IMR-90 (cell line): ENCODE measurements at regions not wholly inside any gene's neighbourhood (a gene's known extent, or its start where the extent isn't known, plus 50 kb on each side); places are given as distances from the start of the nearest gene placed in this dataset.

ENCODE experiments used
- ATAC-seq: fragments of 200-7000 bp; cut with Tn5 transposase; 2 replicates; pipeline ENCODE4 v1.9.1; 2020; ENCODE audit warnings: low read depth, mild to moderate bottlenecking, moderate library complexity
- BruUV-seq: library from RNA; stranded (reverse); fragments of 400-500 nt; replicated peaks from 2 replicates; lab custom pipeline; 2021; lab: Mats Ljungman, UMichigan
- CTCF ChIA-PET: fragments of 300-600 bp; formaldehyde crosslinking; extraction: SDS; loops from one replicate; lab custom pipeline; 2021; ENCODE audit warnings: antibody characterized with exemption; lab: Yijun Ruan, JAX
- POLR2A ChIA-PET: fragments of 300-600 bp; sonication (Branson Sonifier 250); formaldehyde crosslinking; loops from one replicate; lab custom pipeline; 2022; ENCODE audit warnings: antibody characterized with exemption; ENCODE audit not compliant: unreplicated experiment; lab: Charles Lee
- DNase-seq: peaks from one replicate; pipeline ENCODE4 v3.0.0; 2013
- H2AFZ ChIP-seq: replicated peaks from 2 replicates; pipeline ENCODE3; 2013; ENCODE audit warnings: low read length, mild to moderate bottlenecking; ENCODE audit not compliant: poor library complexity
- H2AK5ac ChIP-seq: 2 replicates; pipeline ENCODE4 v1.6.1; 2013; ENCODE audit warnings: low read depth, low read length, inconsistent platforms
- H2AK9ac ChIP-seq: replicated peaks from 2 replicates; pipeline ENCODE3; 2013; ENCODE audit warnings: mild to moderate bottlenecking, low read depth, low read length, moderate library complexity; ENCODE audit not compliant: poor library complexity
- H2BK120ac ChIP-seq: 2 replicates; pipeline ENCODE4 v1.6.1; 2013; ENCODE audit warnings: low read depth, low read length, inconsistent platforms
- H2BK15ac ChIP-seq: 3 replicates; pipeline ENCODE4 v1.6.1; 2013; ENCODE audit warnings: low read depth, low read length, inconsistent platforms
- H2BK20ac ChIP-seq: 2 replicates; pipeline ENCODE4 v1.6.1; 2013; ENCODE audit warnings: low read depth, mild to moderate bottlenecking, inconsistent platforms, low read length, moderate library complexity
- H2BK5ac ChIP-seq: 2 replicates; pipeline ENCODE4 v1.6.1; 2013; ENCODE audit warnings: mild to moderate bottlenecking, low read depth, low read length, inconsistent platforms; ENCODE audit not compliant: poor library complexity, severe bottlenecking
- H3K14ac ChIP-seq: replicated peaks from 2 replicates; pipeline ENCODE4 v1.6.1; 2013; ENCODE audit warnings: low read depth, low read length, inconsistent platforms
- H3K18ac ChIP-seq: 2 replicates; pipeline ENCODE4 v1.6.1; 2013; ENCODE audit warnings: low read depth, low read length, control low read depth
- H3K23ac ChIP-seq: 2 replicates; pipeline ENCODE4 v1.6.1; 2013; ENCODE audit warnings: low read depth, low read length, inconsistent platforms
- H3K27ac ChIP-seq: 2 replicates; pipeline ENCODE4 v1.5.1; 2013; ENCODE audit warnings: mild to moderate bottlenecking, control low read depth, low read length; ENCODE audit not compliant: insufficient read depth
- H3K27me3 ChIP-seq: 2 replicates; pipeline ENCODE4 v1.6.1; 2013; ENCODE audit warnings: low read length; ENCODE audit not compliant: control insufficient read depth, insufficient read depth
- H3K36me3 ChIP-seq: 2 replicates; pipeline ENCODE4 v1.6.1; 2013; ENCODE audit warnings: low read length, mixed read lengths; ENCODE audit not compliant: control insufficient read depth, insufficient read depth
- H3K4ac ChIP-seq: 2 replicates; pipeline ENCODE4 v1.6.1; 2013; ENCODE audit warnings: low read depth, low read length, inconsistent platforms
- H3K4me1 ChIP-seq: 2 replicates; pipeline ENCODE4 v1.6.1; 2013; ENCODE audit warnings: low read length, mixed read lengths; ENCODE audit not compliant: control insufficient read depth, insufficient read depth
- H3K4me2 ChIP-seq: 2 replicates; pipeline ENCODE4 v1.6.1; 2013; ENCODE audit warnings: low read depth, mild to moderate bottlenecking, control low read depth, low read length, moderate library complexity
- H3K4me3 ChIP-seq: 2 replicates; pipeline ENCODE4 v1.5.1; 2013; ENCODE audit warnings: low read depth, mild to moderate bottlenecking, control low read depth, low read length, moderate library complexity; ENCODE audit not compliant: insufficient read depth
- H3K56ac ChIP-seq: 2 replicates; pipeline ENCODE4 v1.6.1; 2013; ENCODE audit warnings: low read length, inconsistent platforms; ENCODE audit not compliant: insufficient read depth; ENCODE audit errors: extremely low read depth
- H3K79me1 ChIP-seq, 2 experiments: 2 replicates each; pipeline ENCODE4 v1.6.1; 2013; ENCODE audit warnings: low read length in 2 of 2, inconsistent platforms in 1 of 2, low read depth in 1 of 2
- H3K9ac ChIP-seq: 2 replicates; pipeline ENCODE4 v1.6.1; 2013; ENCODE audit warnings: low read depth, low read length, control low read depth
- H3K9me1 ChIP-seq: 2 replicates; pipeline ENCODE4 v1.6.1; 2013; ENCODE audit warnings: low read length, inconsistent platforms; ENCODE audit not compliant: insufficient read depth
- H3K9me3 ChIP-seq: 2 replicates; pipeline ENCODE4 v1.6.1; 2013; ENCODE audit warnings: low read length; ENCODE audit not compliant: control insufficient read depth, insufficient read depth
- H4K20me1 ChIP-seq: 2 replicates; pipeline ENCODE4 v1.6.1; 2013; ENCODE audit warnings: low read length, inconsistent platforms; ENCODE audit not compliant: insufficient read depth
- H4K5ac ChIP-seq: 2 replicates; pipeline ENCODE4 v1.6.1; 2013; ENCODE audit warnings: mild to moderate bottlenecking, low read depth, low read length, control low read depth
- H4K8ac ChIP-seq, 2 experiments: 2 replicates each; pipeline ENCODE4 v1.6.1; 2013; ENCODE audit warnings: low read depth in 2 of 2, low read length in 2 of 2, control low read depth in 1 of 2, inconsistent platforms in 1 of 2
- H4K91ac ChIP-seq: 2 replicates; pipeline ENCODE4 v1.6.1; 2013; ENCODE audit warnings: low read depth, low read length, inconsistent platforms; ENCODE audit not compliant: insufficient read depth
- BHLHE40 ChIP-seq: fragments of 150-350 bp; IDR thresholded peaks from 2 replicates; pipeline ENCODE4 v1.6.1; 2016; ENCODE audit warnings: mild to moderate bottlenecking, low read depth, low read length
- CEBPB ChIP-seq: IDR thresholded peaks from 2 replicates; pipeline ENCODE4 v1.6.1; 2012; ENCODE audit warnings: low read depth, low read length, improper control_type of control experiment
- CHD1 ChIP-seq: IDR thresholded peaks from 2 replicates; pipeline ENCODE4 v1.6.1; 2012; ENCODE audit warnings: low read depth, low read length, improper control_type of control experiment
- CTCF ChIP-seq: conservative IDR thresholded peaks from 2 replicates; pipeline ENCODE4 v1.5.1; 2012; ENCODE audit warnings: mild to moderate bottlenecking, low read depth, low read length, improper control_type of control experiment
- ELK1 ChIP-seq: fragments of 150-350 bp; IDR thresholded peaks from 2 replicates; pipeline ENCODE4 v1.6.1; 2016; ENCODE audit warnings: low read depth, mild to moderate bottlenecking, low read length, moderate library complexity, borderline replicate concordance
- FOS ChIP-seq: fragments of 150-350 bp; IDR thresholded peaks from 2 replicates; pipeline ENCODE4 v1.6.1; 2016; ENCODE audit warnings: low read depth, low read length
- MAFK ChIP-seq: IDR thresholded peaks from 2 replicates; pipeline ENCODE4 v1.6.1; 2012; ENCODE audit warnings: low read depth, low read length, improper control_type of control experiment
- MAZ ChIP-seq: IDR thresholded peaks from 2 replicates; pipeline ENCODE4 v1.6.1; 2012; ENCODE audit warnings: low read depth, mild to moderate bottlenecking, low read length, improper control_type of control experiment, moderate library complexity, borderline replicate concordance
- MXI1 ChIP-seq: IDR thresholded peaks from 2 replicates; pipeline ENCODE4 v1.6.1; 2012; ENCODE audit warnings: low read depth, mild to moderate bottlenecking, low read length, moderate library complexity, borderline replicate concordance
- NFE2L2 ChIP-seq: fragments of 150-350 bp; IDR thresholded peaks from 2 replicates; pipeline ENCODE4 v1.6.1; 2016; ENCODE audit warnings: low read depth, mild to moderate bottlenecking, low read length
- POLR2A ChIP-seq: IDR thresholded peaks from 2 replicates; pipeline ENCODE4 v1.6.1; 2012; ENCODE audit warnings: mild to moderate bottlenecking, low read depth, low read length
- RAD21 ChIP-seq: IDR thresholded peaks from 2 replicates; pipeline ENCODE4 v1.6.1; 2012; ENCODE audit warnings: low read length, improper control_type of control experiment
- RCOR1 ChIP-seq: IDR thresholded peaks from 2 replicates; pipeline ENCODE4 v1.6.1; 2012; ENCODE audit warnings: mild to moderate bottlenecking, low read length, improper control_type of control experiment; ENCODE audit not compliant: insufficient replicate concordance
- RFX5 ChIP-seq: IDR thresholded peaks from 2 replicates; pipeline ENCODE4 v1.8.0; 2012; ENCODE audit warnings: low read depth, mild to moderate bottlenecking, low read length, moderate library complexity
- SMC3 ChIP-seq: fragments of 150-350 bp; IDR thresholded peaks from 2 replicates; pipeline ENCODE4 v1.6.1; 2016; ENCODE audit warnings: low read depth, mild to moderate bottlenecking, antibody characterized with exemption, low read length, moderate library complexity
- USF2 ChIP-seq: fragments of 150-350 bp; IDR thresholded peaks from 2 replicates; pipeline ENCODE4 v1.6.1; 2017; ENCODE audit warnings: mild to moderate bottlenecking, antibody characterized with exemption, low read length, low read depth
- WGBS, 2 experiments: methylation state at CpG; one replicate each; pipeline versions ENCODE4 v1.1.5 to v1.1.7; 2013; ENCODE audit warnings: missing lambda C conversion rate in 2 of 2; ENCODE audit not compliant: insufficient read length in 1 of 2; ENCODE audit errors: extremely low coverage in 2 of 2; 5-methylcytosine and 5-hydroxymethylcytosine counted together
- dilution Hi-C: fragments of 300-500 bp; cut with HindIII; formaldehyde crosslinking; loops from one replicate; pipeline ENCODE4 v1.14.3; 2018; ENCODE audit warnings: low sequenced_read_pairs; ENCODE audit not compliant: unreplicated experiment
- in situ Hi-C: fragments of 300-500 bp; cut with MboI; formaldehyde crosslinking; loops from 3 replicates; pipeline ENCODE4 v1.14.3; 2019; ENCODE audit warnings: low sequenced_read_pairs, inconsistent platforms, mixed read lengths
- intact Hi-C: fragments of 100-400 bp; cut with micrococcal nuclease; formaldehyde crosslinking; loops from 2 replicates; pipeline ENCODE4 v1.10.0; 2022

GRCh38 chr14:25658988-25659387 lies 609.0 kb upstream of the STXBP6 start:
- H3K4ac ChIP-seq, result no peak overlapping the region
- no peak overlapping the region for H3K18ac ChIP-seq
- H2BK15ac ChIP-seq, result no peak overlapping the region
- no peak overlapping the region for H2BK20ac ChIP-seq
- no peak for DNase-seq
- intact Hi-C loops, result no loop called here
- dilution Hi-C loops, result no loop called here
- H2BK120ac ChIP-seq, result no peak overlapping the region
- ATAC-seq, result no peak
- H3K9me3 ChIP-seq, result peaks cover 6% of the 10 kb centered on the region
- H2AK9ac ChIP-seq, result no peak overlapping the region
- ChIA-PET POLR2A (no interaction called here), CTCF (no interaction called here)
- no peaks in the 10 kb centered on the region for H3K79me1 ChIP-seq
- in situ Hi-C loops, result no loop called here
- no peak overlapping the region for H3K14ac ChIP-seq
- no peak overlapping the region for H3K4me3 ChIP-seq
- no peak overlapping the region for H3K9ac ChIP-seq
- H4K20me1 ChIP-seq, result no peaks in the 10 kb centered on the region
- H4K91ac ChIP-seq, result no peak overlapping the region
- H3K56ac ChIP-seq, result no peak overlapping the region
- H3K9me1 ChIP-seq, result no peaks in the 10 kb centered on the region
- TF ChIP-seq RAD21 (no peak), MAZ (no peak), RCOR1 (no peak), CTCF (no peak), FOS (no peak), ELK1 (no peak), MXI1 (no peak), BHLHE40 (no peak), NFE2L2 (no peak), CEBPB (no peak), CHD1 (no peak), MAFK (no peak), RFX5 (no peak), USF2 (no peak), SMC3 (no peak), POLR2A (no peak)
- no peak overlapping the region for H4K5ac ChIP-seq
- no CpG with 5 or more reads among the region's 2 CpGs for WGBS, 2 experiments
- H4K8ac ChIP-seq, result no peak overlapping the region
- H3K23ac ChIP-seq, result no peak overlapping the region
- H3K4me1 ChIP-seq, result no peaks in the 10 kb centered on the region
- H3K27me3 ChIP-seq, result no peaks in the 10 kb centered on the region
- H2AK5ac ChIP-seq, result no peak overlapping the region
- H3K27ac ChIP-seq, result no peak overlapping the region
- no peak overlapping the region for H2AFZ ChIP-seq
- H3K36me3 ChIP-seq, result no peaks in the 10 kb centered on the region
- no peak overlapping the region for H3K4me2 ChIP-seq
- H2BK5ac ChIP-seq, result no peak overlapping the region
- BruUV-seq, result no TSS peak
